Gastroesophageal sphincter (tissue), 4 donors: ENCODE measurements at regions not wholly inside any gene's neighbourhood (a gene's known extent, or its start where the extent isn't known, plus 50 kb on each side); places are given as distances from the start of the nearest gene placed in this dataset.

ENCODE experiments used
- ATAC-seq: fragments of 150-250 bp; one replicate; pipeline ENCODE4 v1.9.1; 2016; ENCODE audit warnings: mild to moderate bottlenecking, moderate library complexity
- H3K27ac ChIP-seq, 4 donors: fragments of 200-600 bp; sonication (generic) in 3 of 4; 1 replicate in 3 of 4; 2 replicates in 1 of 4; pipeline ENCODE4 v1.5.1; 2016 to 2019
- H3K27me3 ChIP-seq: fragments of 200-600 bp; sonication (generic); one replicate; pipeline ENCODE4 v1.5.1; 2019
- H3K36me3 ChIP-seq, 2 donors: fragments of 200-600 bp; sonication (generic); one replicate each; pipeline ENCODE4 v1.5.1; 2019; ENCODE audit warnings: control low read depth in 1 of 2
- H3K4me1 ChIP-seq, 3 donors: fragments of 200-600 bp; sonication (generic); 1 replicate in 2 of 3; 2 replicates in 1 of 3; pipeline ENCODE4 v1.5.1; 2016 to 2019; ENCODE audit warnings: control low read depth in 2 of 3
- H3K4me3 ChIP-seq, 2 donors: fragments of 200-600 bp; sonication (generic); one replicate each; pipeline ENCODE4 v1.5.1; 2019; ENCODE audit warnings: mild to moderate bottlenecking in 1 of 2, moderate library complexity in 1 of 2
- H3K9me3 ChIP-seq, 3 donors: fragments of 200-600 bp; sonication (generic); one replicate each; pipeline ENCODE4 v1.5.1; 2017 to 2019; ENCODE audit warnings: control low read depth in 2 of 3
- EP300 ChIP-seq: sonication (generic); formaldehyde crosslinking; IDR thresholded peaks from one replicate; pipeline ENCODE4 v1.6.1; 2017; ENCODE audit warnings: antibody characterized with exemption, mild to moderate bottlenecking
- POLR2A ChIP-seq, 2 donors: fragments of 450-650 bp; IDR thresholded peaks; one replicate each; pipeline ENCODE4 v1.6.1; 2017; ENCODE audit warnings: antibody characterized with exemption in 2 of 2, mild to moderate bottlenecking in 2 of 2, moderate library complexity in 1 of 2
- POLR2AphosphoS5 ChIP-seq: sonication (generic); formaldehyde crosslinking; IDR thresholded peaks from one replicate; pipeline ENCODE4 v1.6.1; 2017; ENCODE audit warnings: antibody characterized with exemption
- WGBS, 2 donors: methylation state at CpG; one replicate each; pipeline ENCODE4 v1.1.5; 2018; ENCODE audit warnings: low coverage in 1 of 2; 5-methylcytosine and 5-hydroxymethylcytosine counted together
- TF ChIP-seq, protein P1 (sequence below), 4 experiments: fragments of 200-600 bp in 2 of 4; fragments of 450-650 bp in 2 of 4; sonication (generic) in 1 of 4; IDR thresholded peaks; one replicate each; pipeline ENCODE4 v1.5.1; 2017 to 2019; ENCODE audit warnings: antibody characterized with exemption in 4 of 4, mild to moderate bottlenecking in 2 of 4, moderate library complexity in 2 of 4

DNA sequence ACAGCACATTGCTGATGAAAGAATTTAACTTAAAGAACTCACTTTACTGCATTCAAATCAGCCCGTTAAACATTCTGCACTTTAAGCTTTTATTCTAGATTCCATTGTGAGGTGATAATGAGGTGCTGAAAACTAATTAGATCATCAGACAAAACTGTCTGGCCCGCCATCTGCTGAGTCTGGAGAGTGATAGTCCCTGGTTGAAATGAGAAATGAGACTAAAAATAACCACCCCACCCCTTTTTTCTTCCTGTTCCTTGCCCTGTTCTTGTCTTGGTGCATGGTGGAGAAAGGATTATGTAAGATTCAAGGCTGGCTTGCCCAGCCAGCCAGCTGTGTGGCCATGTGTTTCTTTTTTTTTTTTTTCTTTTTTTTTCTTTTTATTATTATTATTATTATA lies 277.0 kb upstream of the COBL start:
- Histone ChIP-seq H3K9me3 (no peaks in the 10 kb centered on the region), H3K27me3 (no peaks in the 10 kb centered on the region), H3K36me3 (no peaks in the 10 kb centered on the region), H3K4me3 (no peak overlapping the region), H3K27ac (no peak overlapping the region), H3K4me1 (no peaks in the 10 kb centered on the region)
- ATAC-seq = no peak
- TF ChIP-seq, protein P1, sequence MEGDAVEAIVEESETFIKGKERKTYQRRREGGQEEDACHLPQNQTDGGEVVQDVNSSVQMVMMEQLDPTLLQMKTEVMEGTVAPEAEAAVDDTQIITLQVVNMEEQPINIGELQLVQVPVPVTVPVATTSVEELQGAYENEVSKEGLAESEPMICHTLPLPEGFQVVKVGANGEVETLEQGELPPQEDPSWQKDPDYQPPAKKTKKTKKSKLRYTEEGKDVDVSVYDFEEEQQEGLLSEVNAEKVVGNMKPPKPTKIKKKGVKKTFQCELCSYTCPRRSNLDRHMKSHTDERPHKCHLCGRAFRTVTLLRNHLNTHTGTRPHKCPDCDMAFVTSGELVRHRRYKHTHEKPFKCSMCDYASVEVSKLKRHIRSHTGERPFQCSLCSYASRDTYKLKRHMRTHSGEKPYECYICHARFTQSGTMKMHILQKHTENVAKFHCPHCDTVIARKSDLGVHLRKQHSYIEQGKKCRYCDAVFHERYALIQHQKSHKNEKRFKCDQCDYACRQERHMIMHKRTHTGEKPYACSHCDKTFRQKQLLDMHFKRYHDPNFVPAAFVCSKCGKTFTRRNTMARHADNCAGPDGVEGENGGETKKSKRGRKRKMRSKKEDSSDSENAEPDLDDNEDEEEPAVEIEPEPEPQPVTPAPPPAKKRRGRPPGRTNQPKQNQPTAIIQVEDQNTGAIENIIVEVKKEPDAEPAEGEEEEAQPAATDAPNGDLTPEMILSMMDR (IDR thresholded peaks at IDR 0.05) = no peak
- 34 to 51% methylated on average over 2 of the region's 2 CpGs for WGBS, 2 donors

DNA sequence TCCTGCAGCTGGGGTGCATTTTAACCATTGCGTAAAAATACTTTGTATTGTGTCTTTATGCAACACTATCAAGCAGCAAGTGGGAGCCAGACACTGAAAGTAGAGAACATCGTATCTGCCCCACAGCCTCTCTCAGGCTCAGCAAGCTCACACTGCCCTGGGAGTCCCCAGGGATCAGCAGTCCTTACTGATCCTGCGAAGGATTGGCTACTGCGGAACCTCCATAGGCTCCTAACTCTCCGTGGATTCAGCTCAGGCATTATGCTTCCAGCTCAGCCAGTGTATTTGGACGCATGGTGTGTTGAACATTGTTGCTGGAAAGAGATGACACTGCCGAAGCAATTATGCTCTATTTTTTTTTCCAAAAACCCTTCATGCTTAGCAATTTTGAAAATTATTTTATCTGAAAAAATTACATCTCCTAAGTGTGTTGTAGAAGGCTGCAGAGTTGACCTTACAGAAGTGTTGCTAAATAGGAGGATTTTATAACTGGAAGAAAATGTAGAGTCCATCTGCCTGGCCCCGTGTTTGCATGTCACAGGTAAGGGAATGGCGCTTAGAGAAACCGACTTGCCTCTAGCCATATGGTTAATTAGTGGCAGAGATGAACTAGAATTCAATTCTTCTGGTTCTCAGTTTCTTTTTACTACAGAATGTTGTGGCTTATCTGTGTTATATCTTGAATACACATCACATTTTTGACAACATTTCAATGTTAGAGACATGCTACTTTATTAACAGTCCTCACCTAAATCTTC lies 276.4 kb upstream of the COBL start:
- no peaks in the 10 kb centered on the region for H3K27me3 ChIP-seq
- no peak for ATAC-seq
- no peak overlapping the region for H3K27ac ChIP-seq
- no peak for TF ChIP-seq EP300
- no peak for TF ChIP-seq POLR2A (IDR thresholded peaks at IDR 0.05)
- no peak for TF ChIP-seq POLR2AphosphoS5
- TF ChIP-seq, protein P1 (IDR thresholded peaks at IDR 0.05) = no peak
- H3K4me1 ChIP-seq = no peaks in the 10 kb centered on the region
- no peak overlapping the region for H3K4me3 ChIP-seq
- 69 to 70% methylated on average over 5 to 10 of the region's 10 CpGs for WGBS, 2 donors
- no peaks in the 10 kb centered on the region for H3K9me3 ChIP-seq
- H3K36me3 ChIP-seq = no peaks in the 10 kb centered on the region

GRCh38 chr7:51591223-51591622 lies 274.6 kb upstream of the COBL start:
- Histone ChIP-seq H3K4me3 (no peak overlapping the region), H3K27me3 (no peaks in the 10 kb centered on the region), H3K27ac (no peak overlapping the region), H3K4me1 (no peaks in the 10 kb centered on the region), H3K36me3 (no peaks in the 10 kb centered on the region), H3K9me3 (no peaks in the 10 kb centered on the region)
- no peak for ATAC-seq
- TF ChIP-seq EP300 = no peak
- TF ChIP-seq POLR2AphosphoS5 = no peak
- TF ChIP-seq, protein P1 (IDR thresholded peaks at IDR 0.05) = no peak
- no peak for TF ChIP-seq POLR2A (IDR thresholded peaks at IDR 0.05)
- 6 to 14% methylated on average over 2 of the region's 2 CpGs for WGBS, 2 donors

GRCh38 chr7:51590746-51591145 lies 274.1 kb upstream of the COBL start:
- no peak for ATAC-seq
- Histone ChIP-seq H3K27ac (no peak overlapping the region), H3K4me3 (no peak overlapping the region), H3K9me3 (no peaks in the 10 kb centered on the region), H3K36me3 (no peaks in the 10 kb centered on the region), H3K27me3 (no peaks in the 10 kb centered on the region), H3K4me1 (no peaks in the 10 kb centered on the region)
- no peak for TF ChIP-seq POLR2A (IDR thresholded peaks at IDR 0.05)
- TF ChIP-seq EP300 = no peak
- TF ChIP-seq, protein P1 (IDR thresholded peaks at IDR 0.05) = no peak
- no peak for TF ChIP-seq POLR2AphosphoS5
- WGBS, 2 donors = 9 to 25% methylated on average over 4 to 5 of the region's 5 CpGs

DNA sequence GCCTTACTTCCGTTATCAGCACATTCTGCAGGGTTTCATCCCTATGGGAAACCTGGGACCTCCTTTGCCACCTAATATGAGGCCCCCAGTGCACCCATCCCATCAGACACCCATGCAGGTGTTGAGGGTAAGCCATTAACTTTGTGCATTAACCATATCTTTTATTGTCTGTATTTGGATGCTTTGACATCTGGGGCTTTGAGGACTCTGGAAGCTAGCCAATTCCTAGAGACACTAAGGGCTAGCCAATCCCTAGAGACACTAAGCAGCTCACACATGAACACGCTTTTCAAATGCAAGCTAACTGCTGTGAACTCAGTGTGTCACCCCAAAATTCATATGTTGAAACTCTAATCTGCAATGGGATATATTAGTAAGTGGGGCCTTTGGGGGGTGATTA lies 272.5 kb upstream of the COBL start:
- TF ChIP-seq EP300 = no peak
- 74 to 92% methylated on average over 2 of the region's 2 CpGs for WGBS, 2 donors

More for the DNA sequence above, 272.5 kb upstream of the COBL start:
- no peak for ATAC-seq
- H3K4me1 ChIP-seq = no peaks in the 10 kb centered on the region
- H3K9me3 ChIP-seq = no peaks in the 10 kb centered on the region
- H3K4me3 ChIP-seq = no peak overlapping the region
- no peak overlapping the region for H3K27ac ChIP-seq
- H3K36me3 ChIP-seq = no peaks in the 10 kb centered on the region
- H3K27me3 ChIP-seq = no peaks in the 10 kb centered on the region
